ENCODE measurements at regions not wholly inside any gene's neighbourhood (a gene's known extent, or its start where the extent isn't known, plus 50 kb on each side); places are given as distances from the start of the nearest gene placed in this dataset.

DNA sequence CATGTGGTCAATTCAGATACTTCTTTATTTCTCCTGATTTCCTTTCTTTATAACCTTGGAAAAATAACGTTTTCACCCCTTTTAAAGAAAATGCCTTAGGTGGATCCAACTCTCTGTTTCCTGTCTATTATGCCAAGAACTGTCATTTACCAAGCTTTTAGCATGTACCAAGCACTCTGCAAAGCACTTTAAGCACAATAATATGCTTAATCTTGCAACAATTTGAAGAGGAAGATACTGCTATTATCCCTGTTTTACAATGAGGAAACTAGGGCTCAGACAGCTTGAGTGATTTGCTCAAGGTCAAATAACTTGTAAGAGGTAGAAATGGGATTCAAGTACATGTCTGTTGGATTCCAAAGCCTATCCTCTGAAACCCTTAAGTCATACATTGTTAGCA, 224.8 kb upstream of the IL12B start:
- Histone ChIP-seq H3K27me3 (ENCODE audit: insufficient read depth in 3 of 3, low read length in 2 of 3) (no peaks in the 10 kb centered on the region), H3K9me3 (no peaks in the 10 kb centered on the region), H3K27ac (no peak overlapping the region), H3K36me3 (ENCODE audit: insufficient read depth in 1 of 2, low read depth in 1 of 2) (no peaks in the 10 kb centered on the region), H3K4me3 (no peak overlapping the region), H3K4me1 (no peaks in the 10 kb centered on the region)
- 8 to 23% (median 14%) methylated on average over 1 of the region's 1 CpG for WGBS, 3 donors
- ATAC-seq (no peak), DNase-seq (no peak)
- intact Hi-C loops (cut with DNase I): no loop called here
- TF ChIP-seq, protein P1, sequence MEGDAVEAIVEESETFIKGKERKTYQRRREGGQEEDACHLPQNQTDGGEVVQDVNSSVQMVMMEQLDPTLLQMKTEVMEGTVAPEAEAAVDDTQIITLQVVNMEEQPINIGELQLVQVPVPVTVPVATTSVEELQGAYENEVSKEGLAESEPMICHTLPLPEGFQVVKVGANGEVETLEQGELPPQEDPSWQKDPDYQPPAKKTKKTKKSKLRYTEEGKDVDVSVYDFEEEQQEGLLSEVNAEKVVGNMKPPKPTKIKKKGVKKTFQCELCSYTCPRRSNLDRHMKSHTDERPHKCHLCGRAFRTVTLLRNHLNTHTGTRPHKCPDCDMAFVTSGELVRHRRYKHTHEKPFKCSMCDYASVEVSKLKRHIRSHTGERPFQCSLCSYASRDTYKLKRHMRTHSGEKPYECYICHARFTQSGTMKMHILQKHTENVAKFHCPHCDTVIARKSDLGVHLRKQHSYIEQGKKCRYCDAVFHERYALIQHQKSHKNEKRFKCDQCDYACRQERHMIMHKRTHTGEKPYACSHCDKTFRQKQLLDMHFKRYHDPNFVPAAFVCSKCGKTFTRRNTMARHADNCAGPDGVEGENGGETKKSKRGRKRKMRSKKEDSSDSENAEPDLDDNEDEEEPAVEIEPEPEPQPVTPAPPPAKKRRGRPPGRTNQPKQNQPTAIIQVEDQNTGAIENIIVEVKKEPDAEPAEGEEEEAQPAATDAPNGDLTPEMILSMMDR (IDR thresholded peaks at IDR 0.05): no peak

DNA sequence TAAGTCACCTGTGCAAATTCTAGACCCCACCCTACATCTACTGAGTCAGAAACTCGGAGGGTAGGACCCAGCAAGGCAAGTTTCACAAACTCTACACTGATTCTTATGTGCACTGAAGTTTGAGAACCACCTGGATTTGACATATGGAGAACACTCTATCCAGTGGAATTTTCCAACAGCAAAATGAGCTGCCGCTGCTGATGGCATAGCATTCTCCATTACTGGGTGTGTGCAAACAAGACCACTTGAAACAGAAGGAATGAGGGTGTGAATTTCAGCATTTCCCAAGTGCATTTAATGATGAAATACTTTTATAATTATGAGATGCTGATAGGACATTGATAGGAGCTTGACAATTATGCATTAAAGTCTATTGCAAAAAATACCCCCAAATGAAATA, 229.1 kb upstream of the IL12B start:
- Histone ChIP-seq H3K36me3 (ENCODE audit: insufficient read depth in 1 of 2, low read depth in 1 of 2) (no peaks in the 10 kb centered on the region), H3K4me1 (no peaks in the 10 kb centered on the region), H3K27me3 (ENCODE audit: insufficient read depth in 3 of 3, low read length in 2 of 3) (no peaks in the 10 kb centered on the region), H3K4me3 (no peak overlapping the region), H3K27ac (no peak overlapping the region), H3K9me3 (no peaks in the 10 kb centered on the region)
- intact Hi-C loops (cut with DNase I): no loop called here
- TF ChIP-seq, protein P1 (IDR thresholded peaks at IDR 0.05): no peak
- no peak for DNase-seq
- ATAC-seq: no peak
- WGBS, 3 donors: 70 to 79% (median 76%) methylated on average over 2 of the region's 2 CpGs

DNA sequence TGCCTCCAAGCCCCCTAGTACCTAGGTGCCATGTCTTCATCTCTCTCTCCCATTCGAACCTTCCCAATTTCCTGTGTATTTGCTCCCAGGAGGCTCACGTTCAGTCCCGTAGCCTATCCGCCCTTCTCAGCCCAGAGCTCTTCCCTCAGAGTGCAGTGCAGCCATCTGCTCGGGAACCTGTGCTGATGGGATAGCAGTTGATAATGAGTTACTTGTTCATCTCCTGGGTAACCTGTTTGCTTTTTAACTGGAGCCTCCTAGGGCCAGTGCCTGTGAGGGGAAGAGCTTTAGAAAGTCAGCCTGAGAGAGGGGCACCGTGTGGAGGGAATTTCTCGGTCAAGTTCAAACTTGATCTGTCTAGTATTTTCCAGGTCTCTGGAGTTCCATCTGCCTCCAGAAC, 229.8 kb upstream of the IL12B start:
- intact Hi-C loops (cut with DNase I): no loop called here
- Histone ChIP-seq H3K9me3 (no peaks in the 10 kb centered on the region), H3K27me3 (ENCODE audit: insufficient read depth in 3 of 3, low read length in 2 of 3) (no peaks in the 10 kb centered on the region), H3K4me3 (no peak overlapping the region), H3K36me3 (ENCODE audit: insufficient read depth in 1 of 2, low read depth in 1 of 2) (no peaks in the 10 kb centered on the region), H3K27ac (no peak overlapping the region), H3K4me1 (no peaks in the 10 kb centered on the region)
- WGBS, 3 donors: 64 to 71% (median 70%) methylated on average over 7 of the region's 7 CpGs
- TF ChIP-seq, protein P1 (IDR thresholded peaks at IDR 0.05): no peak
- ATAC-seq (no peak), DNase-seq (no peak)

DNA sequence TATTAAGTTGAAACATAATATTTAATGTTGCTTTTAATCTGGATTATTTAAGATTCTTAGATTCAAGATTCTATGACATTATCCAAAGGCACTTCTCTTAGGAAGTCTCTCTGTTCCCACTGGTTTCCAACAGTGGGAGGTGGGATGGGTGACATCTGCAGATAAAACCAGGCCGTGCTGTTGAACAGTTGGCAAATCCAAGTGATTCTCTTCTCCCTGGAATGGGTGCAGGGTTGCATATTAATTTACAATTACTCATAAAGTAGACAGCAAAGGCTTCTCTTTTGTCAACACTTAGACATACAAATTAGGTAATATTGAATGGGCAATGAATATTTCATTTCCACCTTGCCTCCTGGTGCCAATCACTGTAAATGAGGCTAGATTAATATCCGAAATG, 233.7 kb upstream of the IL12B start:
- H3K9me3 ChIP-seq: no peaks in the 10 kb centered on the region
- ATAC-seq: no peak
- no peak for DNase-seq
- no peaks in the 10 kb centered on the region for H3K27me3 ChIP-seq (ENCODE audit: insufficient read depth in 3 of 3, low read length in 2 of 3)
- WGBS, 3 donors: 70 to 78% (median 70%) methylated on average over 2 of the region's 2 CpGs
- H3K4me3 ChIP-seq: no peak overlapping the region
- TF ChIP-seq, protein P1 (IDR thresholded peaks at IDR 0.05): no peak
- intact Hi-C loops (cut with DNase I): no loop called here
- H3K27ac ChIP-seq: no peak overlapping the region
- H3K4me1 ChIP-seq: no peaks in the 10 kb centered on the region
- no peaks in the 10 kb centered on the region for H3K36me3 ChIP-seq (ENCODE audit: insufficient read depth in 1 of 2, low read depth in 1 of 2)

DNA sequence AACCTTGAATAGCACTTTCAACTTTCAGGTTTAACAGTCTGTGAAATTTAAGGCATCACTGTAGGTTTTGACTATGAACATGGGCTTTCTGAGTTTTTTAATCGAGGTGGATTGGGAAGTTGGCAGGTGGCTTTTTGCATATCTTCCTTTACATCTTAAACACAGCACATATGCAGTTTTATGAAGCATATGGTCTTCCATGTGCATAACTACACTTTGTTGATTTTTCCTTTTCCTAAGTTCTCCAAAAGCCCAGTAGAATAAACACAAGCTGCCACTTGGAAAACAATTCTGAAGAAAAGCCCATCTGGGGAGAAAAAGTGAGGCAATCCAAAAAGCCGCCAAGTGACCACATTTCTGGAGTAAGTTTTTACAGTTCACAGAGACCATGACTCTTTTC, 236.5 kb upstream of the IL12B start:
- Histone ChIP-seq H3K27ac (no peak overlapping the region), H3K9me3 (no peaks in the 10 kb centered on the region), H3K27me3 (ENCODE audit: insufficient read depth in 3 of 3, low read length in 2 of 3) (no peaks in the 10 kb centered on the region), H3K4me3 (no peak overlapping the region), H3K4me1 (no peaks in the 10 kb centered on the region), H3K36me3 (ENCODE audit: insufficient read depth in 1 of 2, low read depth in 1 of 2) (no peaks in the 10 kb centered on the region)
- DNase-seq (no peak), ATAC-seq (no peak)
- WGBS, 3 donors: 79 to 84% (median 82%) methylated on average over 2 of the region's 2 CpGs
- TF ChIP-seq, protein P1 (IDR thresholded peaks at IDR 0.05): no peak
- intact Hi-C loops (cut with DNase I): no loop called here
